DMS 273 (cell line): ENCODE measurements at regions not wholly inside any gene's neighbourhood (a gene's known extent, or its start where the extent isn't known, plus 50 kb on each side); places are given as distances from the start of the nearest gene placed in this dataset.
"Not testable (repeated sequence)": the region's sequence is repeated elsewhere in the genome, so short reads cannot be mapped to it uniquely, and the experiment has no call there.

ENCODE experiments used
- DNase-seq: peaks from one replicate; lab custom pipeline; 2025; ENCODE audit not compliant: unreplicated experiment; lab: John Stamatoyannopoulos, UW

DNA sequence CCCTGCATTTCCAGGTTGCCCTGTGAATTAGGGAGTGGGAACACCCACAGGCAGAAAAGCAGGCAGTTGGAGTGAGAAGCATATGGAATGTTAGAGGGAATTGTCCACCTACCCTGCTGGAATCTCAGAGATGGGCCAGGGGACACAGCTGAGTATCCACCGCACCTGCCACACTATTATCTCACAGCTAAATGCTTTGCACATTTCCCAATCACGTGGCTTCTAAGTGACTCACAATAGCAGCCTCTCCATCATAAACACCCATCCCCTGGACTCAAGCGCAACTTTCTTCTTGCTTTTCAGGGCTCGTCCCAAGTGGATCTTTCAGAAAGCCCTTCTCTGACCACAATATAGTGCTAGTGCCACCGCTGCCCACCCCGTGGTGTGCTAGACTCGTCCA lies 389.0 kb upstream of the LMCD1 start:
- DNase-seq = no peak

DNA sequence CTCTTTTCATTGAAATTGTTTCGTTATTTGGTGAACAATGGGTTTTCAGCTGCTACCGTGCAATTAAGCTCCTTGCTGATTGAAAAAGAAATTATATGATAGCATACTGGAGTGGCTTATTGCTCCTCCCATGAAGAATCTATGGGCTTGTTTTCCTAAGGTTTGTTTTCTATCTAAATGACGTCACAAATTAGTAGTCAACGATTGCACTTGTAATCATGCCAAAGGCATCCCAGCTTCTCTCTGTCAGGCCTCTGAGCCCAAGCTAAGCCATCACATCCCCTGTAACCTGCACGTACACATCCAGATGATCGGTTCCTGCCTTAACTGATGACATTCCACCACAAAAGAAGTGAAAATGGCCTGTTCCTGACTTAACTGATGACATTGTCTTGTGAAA lies 388.0 kb upstream of the LMCD1 start:
- DNase-seq = no peak

DNA sequence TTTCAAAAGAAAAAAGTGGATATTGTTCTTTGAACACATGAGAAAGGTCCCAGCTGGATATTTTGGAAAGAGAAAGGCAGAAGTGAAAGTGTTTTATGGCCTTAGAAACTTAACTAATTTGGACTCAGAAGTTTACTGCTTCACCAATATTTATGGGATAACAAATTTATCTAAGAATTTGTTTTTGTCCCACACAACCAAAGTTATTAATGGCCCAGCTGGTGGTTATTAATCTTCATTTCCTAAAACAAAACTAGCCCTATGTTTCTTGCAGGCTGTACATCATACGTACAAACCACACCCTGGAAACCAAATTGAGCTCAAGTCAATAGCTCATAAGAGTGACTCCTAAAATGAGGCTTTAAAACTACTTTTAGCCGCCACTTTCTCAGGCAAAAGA lies 372.9 kb upstream of the LMCD1 start:
- no peak for DNase-seq

DNA sequence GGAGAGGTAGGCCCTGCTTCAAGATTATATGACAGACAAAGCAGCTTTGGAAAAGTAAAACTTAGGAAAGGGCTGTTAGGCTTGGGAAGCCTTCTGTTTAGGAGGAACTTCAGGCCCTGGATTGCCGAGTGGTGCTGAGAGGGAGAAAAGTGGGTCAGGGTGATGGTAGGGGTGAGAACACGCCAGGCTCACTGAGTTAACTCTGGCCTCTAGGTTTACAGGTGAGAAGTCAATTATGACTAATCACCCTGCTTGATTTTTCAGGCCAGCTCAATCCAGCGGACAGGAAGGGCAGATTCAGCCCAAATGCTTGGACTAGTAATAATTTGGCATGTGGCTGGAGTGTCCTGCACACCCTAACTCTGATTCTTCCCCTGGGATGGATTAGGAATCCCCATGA lies 365.1 kb upstream of the LMCD1 start:
- no peak for DNase-seq

DNA sequence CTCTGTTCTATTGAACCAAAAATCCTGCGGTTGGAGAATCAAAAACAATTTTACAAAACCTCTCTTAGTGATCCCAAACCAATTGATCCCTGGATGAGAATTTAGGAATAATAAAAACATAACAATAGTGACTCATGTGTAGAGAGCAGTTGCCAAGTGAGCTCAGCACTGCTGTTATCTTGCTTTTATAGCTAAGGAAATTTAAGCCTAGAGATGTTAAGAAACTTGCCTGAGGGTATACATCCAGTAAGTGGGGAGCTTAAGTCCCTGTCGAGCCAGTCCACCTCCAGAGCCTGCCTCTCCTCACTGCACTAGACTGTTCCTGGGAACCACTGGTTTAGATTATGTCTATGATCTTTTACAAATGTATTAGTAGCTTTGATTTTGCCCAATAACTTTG lies 358.4 kb upstream of the LMCD1 start:
- no peak for DNase-seq

DNA sequence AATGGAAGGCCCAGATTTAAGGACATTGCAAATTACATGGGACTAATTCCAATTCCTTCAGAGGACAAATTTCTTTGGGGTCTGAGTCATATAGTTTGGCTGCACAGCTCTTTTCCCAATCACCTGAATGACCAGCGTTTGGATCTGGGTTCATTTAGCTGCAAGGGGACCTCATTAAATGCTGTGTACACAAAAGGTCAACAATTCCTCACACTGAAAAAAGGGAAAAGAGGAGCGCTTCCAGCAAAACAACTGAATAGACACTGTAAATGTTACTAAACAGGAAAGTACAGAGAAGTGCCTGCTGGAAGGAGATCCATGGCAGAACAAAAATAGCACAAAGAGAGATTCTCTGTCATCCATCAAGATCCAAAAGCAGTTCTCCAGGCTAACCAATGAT lies 356.0 kb upstream of the LMCD1 start:
- DNase-seq = no peak

DNA sequence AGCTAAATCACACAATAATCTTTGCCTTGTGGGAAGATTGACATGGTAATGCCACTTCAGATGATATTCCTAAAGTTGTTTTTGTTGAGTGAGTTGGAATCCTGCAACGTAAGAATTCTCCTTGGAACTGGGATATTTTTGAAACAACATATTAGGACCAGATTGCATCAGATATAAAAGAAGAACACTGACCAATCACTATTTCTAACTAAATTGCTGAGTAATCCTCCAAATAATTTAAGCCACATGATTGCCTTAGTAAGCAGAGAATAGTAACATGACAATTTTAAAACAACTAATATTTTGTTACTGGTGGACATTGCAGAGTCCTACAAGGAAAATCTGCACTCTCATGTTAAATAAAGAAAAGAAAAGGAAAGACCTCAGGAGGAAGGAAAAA lies 353.9 kb upstream of the LMCD1 start:
- no peak for DNase-seq

DNA sequence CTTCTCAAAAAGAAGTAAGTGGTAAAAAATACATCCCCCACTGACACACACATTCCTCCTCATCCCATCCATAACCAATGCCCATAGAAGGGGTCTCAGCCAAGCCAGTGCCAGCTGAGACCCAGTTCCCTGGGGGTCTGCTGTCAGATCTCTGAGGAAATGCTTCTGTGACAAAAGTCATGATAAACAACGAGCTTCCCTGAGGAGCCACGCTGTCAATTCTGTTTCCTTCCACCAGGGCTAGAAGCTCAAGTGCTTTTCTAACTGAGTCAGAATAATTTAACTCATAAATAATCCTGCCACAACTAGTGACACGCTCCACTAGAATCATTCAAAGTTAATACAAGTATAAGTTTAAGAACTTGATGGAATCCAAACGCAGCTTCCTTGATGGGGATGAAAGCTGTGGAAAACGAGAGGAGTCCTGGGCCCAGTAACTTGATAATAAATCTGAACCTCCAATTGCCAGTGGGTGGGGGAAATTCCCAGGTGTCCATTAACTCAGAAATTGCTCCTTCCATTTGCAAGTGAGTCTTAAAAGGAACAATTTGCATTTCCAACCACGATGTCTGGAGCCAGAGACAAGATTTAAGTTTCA lies 348.7 kb upstream of the LMCD1 start:
- no peak for DNase-seq

DNA sequence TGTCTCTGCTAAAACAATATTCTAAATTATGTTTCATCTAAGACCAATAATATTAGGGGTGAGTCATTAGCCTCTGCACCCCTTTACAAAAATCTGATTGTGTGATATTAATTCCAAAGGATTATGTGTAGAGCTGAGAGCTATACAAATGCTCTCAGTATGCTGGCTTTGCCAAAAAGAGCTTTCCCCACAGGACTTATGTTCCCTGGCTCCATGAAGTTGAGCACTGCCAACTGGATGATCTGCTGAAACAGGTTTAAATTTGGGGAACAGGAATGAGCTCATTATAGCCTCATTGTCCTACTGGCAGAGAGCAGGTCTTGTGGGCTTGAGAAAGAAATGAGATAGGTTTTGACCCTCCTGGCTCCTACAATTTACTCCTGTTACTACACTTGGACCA lies 347.8 kb upstream of the LMCD1 start:
- no peak for DNase-seq

DNA sequence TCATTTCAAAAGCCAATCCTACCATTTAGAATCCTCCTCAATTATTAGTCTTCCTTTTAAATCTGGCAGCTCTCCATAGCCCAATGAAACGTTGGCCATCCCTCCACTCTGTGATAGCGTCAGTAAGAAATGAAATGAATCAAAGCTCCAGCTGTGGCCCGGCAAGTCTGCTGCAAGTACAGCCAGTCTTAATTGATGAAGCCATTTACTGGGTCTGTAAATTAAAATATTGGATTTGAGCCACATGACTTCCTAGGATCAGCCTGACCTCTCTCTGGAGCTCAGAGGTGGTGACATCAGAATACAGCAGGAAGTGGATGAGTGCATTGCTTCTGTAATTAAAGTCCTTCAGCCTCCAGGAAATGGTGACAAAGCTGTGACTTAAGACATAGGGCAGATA lies 347.0 kb upstream of the LMCD1 start:
- DNase-seq = no peak

DNA sequence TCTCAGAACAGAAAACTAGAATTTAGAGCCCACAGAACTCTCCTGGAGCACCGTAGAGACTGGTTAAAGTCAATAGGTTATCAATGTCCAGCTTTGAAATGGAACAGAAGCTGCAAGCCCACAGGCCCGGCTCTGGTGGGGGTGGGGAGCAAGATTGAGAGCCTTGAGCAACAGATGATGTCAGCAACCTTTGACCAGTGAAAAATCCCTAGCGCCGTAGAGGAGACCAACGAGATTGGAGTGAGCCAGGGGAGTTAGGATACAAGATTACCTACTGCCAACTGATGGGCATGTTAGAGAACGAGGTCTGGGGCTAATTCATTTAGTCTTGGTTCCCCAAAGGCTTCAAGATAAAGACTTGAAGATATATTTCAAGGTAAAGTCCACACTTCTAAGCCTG lies 345.5 kb upstream of the LMCD1 start:
- peak; percentile 0 for DNase-seq

DNA sequence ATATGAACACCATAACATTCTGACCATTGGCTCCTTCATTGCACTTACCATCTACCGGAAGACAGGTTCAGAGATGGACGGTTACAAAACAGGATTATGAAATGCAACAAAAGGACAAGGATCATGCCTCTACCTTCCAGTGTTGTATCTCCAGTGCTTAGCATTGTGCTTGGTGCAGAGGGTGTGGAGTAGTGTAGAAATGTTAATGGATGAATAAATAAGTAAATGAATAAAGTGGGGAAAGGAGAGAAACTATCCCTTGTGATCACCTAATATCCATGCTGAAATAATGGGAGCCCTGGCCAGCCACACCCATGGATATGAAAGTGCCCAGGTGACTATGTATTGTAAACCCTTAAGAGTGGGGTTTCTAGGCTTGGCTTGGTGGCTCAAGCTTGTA lies 344.8 kb upstream of the LMCD1 start:
- DNase-seq = no peak

DNA sequence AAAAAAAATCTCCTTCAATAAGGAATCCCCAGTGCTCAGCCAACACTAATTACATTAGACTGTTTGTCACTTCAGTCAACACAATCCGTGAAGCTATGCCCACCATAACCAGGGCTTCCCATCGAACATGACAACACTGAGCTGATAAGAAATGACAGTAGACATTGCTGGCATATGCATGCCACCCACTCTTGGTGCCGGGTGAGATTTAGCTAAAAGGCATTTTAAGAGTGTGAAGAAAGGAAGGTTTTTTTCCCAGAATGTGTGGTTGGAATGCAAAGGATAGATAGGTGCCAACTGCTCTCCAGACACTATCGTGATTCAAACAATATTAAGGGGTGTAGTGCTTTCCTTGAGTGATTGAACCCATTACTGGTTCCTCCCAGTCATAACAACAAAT lies 344.0 kb upstream of the LMCD1 start:
- DNase-seq = no peak

DNA sequence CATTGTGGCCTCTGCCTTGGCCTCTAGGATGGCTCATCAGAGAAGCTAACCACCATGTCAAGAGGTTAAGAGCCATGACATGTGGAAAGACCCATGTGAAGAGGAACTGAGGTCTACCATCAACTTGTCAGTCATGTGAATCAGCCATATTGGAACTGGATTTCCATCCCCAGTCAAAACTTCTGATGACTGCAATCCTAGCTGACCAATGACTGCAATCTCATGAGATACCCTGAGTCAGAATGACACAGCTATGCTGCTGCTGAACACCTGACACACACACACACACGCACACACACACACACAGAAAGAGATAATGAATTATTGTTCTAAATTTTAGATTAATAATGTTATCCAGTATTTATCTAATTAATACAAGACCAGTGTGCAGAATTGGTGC lies 337.5 kb upstream of the LMCD1 start:
- DNase-seq = no peak

DNA sequence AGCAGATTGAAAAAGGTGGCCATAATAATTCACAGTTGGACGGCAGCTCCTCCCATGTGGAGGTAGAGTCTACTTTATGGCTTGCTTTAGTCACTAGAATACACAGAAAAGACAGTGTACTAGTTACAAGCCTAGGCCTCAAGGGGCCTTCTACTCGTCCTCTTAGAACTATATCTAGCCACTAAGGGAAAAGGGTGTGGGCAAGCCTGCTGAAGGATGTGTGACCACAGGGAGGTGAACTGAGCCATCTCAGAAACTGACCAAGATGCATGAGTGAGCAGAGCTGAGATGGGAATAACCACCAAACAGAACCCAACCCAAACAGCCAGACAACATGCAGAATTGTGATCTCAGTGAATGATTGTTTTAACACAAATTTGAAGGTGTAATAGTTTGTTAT lies 335.6 kb upstream of the LMCD1 start:
- DNase-seq = no peak

DNA sequence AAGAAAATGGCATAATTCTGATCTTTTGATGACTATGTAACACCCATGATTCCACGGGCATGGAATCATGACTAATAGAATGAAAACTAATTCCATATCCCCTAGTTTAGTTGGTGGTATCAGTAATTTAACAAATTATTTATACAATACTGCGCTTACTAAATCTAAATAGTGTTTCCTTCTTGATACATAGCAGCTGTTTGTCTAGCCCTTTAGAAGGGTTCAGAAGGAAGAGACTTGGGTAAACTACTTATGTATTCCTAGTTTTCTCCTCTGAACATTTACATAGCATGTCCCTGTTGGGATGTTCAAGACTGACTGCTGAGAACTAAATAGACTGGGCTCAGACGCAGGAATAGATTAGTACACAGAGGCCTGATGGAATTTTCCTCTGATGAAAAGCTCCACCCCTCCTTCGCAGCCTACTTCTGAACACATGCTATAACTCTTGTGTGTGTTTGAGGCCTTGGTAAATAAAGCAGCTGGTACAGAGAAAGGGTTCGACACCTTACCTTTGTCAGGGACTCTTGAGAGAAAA lies 330.6 kb upstream of the LMCD1 start:
- no peak for DNase-seq

DNA sequence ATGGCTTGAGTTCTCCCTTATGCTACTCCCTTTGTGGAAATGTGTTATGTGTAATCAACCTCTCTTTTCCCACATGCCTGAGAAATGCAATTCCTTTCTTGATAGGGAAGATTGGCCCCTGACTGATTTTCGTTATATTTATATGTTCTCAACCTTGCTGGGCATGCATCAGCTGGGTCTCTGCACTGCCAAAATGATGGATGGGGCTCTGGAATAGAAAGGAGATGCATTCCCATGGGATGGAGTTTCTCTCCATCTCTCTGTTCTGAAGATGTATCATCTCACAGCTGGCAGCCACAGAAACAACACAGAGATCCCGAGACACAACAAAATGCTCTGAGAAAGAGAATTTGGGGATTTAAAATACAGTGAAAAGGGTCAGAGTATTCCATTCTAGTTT lies 327.7 kb upstream of the LMCD1 start:
- DNase-seq = no peak

DNA sequence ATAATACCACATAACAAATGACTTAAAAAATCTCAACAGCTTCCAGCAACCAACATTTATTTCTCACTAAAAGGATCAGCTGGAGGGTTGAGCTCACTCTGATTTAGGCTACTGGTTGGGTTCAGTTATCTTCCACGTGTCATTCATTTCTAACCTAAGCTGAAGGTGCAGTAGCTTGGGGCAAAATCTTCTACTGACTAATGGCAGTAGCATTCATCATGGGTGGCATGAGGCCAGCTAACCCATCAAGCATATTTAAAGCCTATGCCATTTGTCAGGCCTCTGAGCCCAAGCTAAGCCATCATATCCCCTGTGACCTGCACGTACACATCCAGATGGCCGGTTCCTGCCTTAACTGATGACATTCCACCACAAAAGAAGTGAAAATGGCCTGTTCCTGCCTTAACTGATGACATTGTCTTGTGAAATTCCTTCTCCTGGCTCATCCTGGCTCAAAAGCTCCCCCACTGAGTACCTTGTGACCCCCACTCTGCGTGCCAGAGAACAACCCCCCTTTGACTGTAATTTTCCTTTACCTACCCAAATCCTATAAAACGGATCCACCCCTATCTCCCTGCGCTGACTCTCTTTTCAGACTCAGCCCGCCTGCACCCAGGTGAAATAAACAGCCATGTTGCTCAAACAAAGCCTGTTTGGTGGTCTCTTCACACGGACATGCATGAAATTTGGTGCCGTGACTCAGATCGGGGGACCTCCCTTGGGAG lies 324.7 kb upstream of the LMCD1 start:
- not testable (repeated sequence) for DNase-seq

DNA sequence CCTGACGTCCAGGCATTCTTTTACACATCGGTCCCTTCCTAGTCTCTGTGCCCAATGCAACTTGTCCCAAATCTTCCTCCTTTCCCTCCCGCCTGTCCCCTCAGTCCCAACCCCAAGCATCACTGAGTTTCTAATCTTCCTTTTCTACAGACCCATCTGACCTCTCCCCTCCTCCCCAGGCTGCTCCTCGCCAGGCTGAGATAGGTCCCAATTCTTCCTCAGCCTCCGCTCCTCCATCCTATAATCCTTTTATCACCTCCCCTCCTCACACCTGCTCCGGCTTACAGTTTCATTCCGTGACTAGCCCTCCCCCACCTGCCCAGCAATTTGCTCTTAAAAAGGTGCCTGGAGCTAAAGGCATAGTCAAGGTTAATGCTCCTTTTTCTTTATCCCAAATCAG lies 323.1 kb upstream of the LMCD1 start:
- DNase-seq = not testable (repeated sequence)

DNA sequence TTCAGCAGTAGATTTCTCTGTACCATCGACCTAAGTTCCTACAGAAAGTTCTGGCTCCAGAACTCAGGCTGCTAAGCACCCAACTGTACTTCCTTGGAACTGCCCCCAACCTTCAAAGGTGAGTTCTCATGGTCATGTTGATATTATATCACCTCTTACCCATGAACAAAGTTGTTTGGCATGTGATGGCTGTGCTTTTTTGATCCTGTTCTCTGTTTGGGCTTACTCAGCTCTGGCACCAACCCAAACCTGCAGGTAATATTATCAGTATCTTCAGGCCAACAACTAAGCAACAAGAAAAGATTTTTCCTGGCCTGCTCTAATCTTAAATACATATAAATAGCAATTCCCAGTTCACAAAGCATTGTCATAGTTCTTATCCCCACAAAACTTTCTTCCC lies 318.7 kb upstream of the LMCD1 start:
- DNase-seq = no peak

DNA sequence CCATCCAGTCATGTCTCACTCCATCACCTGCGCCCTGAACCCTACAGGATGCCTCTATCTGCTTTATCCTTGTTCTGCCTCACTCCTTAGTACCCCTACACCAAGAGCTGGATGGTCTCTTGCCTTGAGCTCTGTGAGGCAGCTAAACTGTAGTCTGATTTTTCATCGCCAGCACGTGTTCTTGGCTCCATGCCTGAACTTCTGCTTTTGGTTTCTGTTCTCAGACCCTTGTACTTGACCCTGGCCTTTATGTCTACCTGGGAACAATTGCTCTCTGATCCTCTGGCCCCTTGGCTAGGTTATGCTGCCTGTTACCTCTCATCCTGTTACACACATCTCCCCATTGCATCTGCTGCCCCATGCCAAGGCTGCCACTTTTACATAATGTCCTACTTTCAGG lies 318.0 kb upstream of the LMCD1 start:
- no peak for DNase-seq

DNA sequence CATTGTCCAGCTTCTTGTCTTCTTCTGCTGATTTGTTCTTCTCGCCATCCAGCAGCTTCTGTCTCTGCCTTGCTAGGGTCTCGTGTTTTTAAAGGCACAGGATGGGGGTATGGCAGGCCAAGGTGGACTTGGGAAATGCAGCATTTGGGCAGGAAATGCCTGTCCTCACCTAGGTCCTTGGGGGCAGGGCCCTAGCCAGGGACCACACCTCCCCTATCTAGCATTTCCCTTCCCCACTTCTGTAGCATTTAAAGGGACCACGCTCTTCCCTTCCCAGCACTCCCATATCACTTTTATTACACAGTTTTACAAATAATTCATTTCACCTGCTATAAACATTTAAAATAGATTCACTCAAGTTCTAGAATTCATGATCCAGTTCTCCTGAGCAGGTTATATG lies 315.4 kb upstream of the LMCD1 start:
- no peak for DNase-seq

DNA sequence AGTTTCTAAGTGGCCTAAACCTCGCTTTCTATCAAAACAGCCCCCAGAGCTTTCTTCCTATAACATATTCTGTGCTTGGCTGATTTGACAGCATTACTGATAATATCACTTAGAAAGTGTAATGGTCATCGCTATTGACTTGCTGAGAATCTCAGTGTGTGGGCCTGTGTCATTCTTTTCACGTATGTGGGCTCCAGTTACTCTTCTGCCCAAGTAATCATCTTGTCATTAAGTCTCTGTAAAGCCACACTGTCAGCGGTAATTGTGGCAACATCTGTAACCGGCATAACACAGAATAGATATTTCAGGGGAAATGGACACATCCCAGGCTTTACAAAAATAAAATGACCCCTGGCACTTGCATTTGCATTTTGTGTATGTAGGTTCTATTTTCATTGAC lies 313.6 kb upstream of the LMCD1 start:
- DNase-seq = no peak
